ENCODE measurements at regions not wholly inside any gene's neighbourhood (a gene's known extent, or its start where the extent isn't known, plus 50 kb on each side); places are given as distances from the start of the nearest gene placed in this dataset.

GRCh38 chr9:11192993-11193392 is 580.2 kb upstream of the PTPRD start:
- no peak for TF ChIP-seq CTCF (conservative IDR thresholded peaks at IDR 0.05)
- TF ChIP-seq EZH2 (IDR thresholded peaks at IDR 0.05; ENCODE audit: low read depth) = no peak

Data from PC-9 (cell line).